ENCODE measurements at regions not wholly inside any gene's neighbourhood (a gene's known extent, or its start where the extent isn't known, plus 50 kb on each side); places are given as distances from the start of the nearest gene placed in this dataset.

DNA sequence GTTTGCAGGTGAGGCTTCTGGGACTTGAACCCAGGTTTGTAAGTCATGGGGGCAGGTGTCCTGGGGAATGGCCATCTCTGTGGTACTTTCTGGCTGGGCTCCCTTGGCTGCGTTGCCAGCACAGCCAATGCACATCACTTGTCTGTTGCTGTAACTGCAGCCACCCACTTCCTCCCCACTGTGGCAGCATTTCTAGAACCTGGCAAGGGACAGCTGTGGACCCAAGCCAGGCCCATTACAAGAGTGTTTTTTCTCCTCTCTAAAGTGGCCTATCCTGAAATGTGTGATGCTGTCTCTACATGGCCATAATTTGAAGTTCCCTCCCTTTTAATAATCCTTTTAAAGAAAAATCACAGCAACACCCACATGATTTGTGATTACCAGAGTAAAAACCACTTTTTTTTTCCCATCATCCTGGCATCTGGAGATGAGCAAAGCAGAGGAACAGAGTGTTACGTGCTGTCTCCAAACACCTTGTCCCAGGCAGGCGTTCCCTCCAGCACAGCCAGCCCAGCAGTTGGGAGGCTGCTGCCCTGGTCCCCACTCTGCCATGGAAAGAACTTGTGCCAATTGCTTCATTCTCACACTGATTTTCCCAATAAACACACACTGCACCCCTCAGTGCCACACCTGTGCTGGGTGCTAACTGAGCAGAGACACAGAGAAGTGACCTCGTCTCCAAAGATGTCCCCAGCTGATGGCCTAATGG, 360.6 kb upstream of the USP24 start (continued):
- TF ChIP-seq, protein P1, sequence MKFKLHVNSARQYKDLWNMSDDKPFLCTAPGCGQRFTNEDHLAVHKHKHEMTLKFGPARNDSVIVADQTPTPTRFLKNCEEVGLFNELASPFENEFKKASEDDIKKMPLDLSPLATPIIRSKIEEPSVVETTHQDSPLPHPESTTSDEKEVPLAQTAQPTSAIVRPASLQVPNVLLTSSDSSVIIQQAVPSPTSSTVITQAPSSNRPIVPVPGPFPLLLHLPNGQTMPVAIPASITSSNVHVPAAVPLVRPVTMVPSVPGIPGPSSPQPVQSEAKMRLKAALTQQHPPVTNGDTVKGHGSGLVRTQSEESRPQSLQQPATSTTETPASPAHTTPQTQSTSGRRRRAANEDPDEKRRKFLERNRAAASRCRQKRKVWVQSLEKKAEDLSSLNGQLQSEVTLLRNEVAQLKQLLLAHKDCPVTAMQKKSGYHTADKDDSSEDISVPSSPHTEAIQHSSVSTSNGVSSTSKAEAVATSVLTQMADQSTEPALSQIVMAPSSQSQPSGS (IDR thresholded peaks at IDR 0.05; ENCODE audit: low read length) = no peak
- TF ChIP-seq, protein P2, sequence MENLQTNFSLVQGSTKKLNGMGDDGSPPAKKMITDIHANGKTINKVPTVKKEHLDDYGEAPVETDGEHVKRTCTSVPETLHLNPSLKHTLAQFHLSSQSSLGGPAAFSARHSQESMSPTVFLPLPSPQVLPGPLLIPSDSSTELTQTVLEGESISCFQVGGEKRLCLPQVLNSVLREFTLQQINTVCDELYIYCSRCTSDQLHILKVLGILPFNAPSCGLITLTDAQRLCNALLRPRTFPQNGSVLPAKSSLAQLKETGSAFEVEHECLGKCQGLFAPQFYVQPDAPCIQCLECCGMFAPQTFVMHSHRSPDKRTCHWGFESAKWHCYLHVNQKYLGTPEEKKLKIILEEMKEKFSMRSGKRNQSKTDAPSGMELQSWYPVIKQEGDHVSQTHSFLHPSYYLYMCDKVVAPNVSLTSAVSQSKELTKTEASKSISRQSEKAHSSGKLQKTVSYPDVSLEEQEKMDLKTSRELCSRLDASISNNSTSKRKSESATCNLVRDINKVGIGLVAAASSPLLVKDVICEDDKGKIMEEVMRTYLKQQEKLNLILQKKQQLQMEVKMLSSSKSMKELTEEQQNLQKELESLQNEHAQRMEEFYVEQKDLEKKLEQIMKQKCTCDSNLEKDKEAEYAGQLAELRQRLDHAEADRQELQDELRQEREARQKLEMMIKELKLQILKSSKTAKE (IDR thresholded peaks at IDR 0.05; ENCODE audit: low read depth, poor library complexity, severe bottlenecking) = no peak
- TF ChIP-seq, protein P3, sequence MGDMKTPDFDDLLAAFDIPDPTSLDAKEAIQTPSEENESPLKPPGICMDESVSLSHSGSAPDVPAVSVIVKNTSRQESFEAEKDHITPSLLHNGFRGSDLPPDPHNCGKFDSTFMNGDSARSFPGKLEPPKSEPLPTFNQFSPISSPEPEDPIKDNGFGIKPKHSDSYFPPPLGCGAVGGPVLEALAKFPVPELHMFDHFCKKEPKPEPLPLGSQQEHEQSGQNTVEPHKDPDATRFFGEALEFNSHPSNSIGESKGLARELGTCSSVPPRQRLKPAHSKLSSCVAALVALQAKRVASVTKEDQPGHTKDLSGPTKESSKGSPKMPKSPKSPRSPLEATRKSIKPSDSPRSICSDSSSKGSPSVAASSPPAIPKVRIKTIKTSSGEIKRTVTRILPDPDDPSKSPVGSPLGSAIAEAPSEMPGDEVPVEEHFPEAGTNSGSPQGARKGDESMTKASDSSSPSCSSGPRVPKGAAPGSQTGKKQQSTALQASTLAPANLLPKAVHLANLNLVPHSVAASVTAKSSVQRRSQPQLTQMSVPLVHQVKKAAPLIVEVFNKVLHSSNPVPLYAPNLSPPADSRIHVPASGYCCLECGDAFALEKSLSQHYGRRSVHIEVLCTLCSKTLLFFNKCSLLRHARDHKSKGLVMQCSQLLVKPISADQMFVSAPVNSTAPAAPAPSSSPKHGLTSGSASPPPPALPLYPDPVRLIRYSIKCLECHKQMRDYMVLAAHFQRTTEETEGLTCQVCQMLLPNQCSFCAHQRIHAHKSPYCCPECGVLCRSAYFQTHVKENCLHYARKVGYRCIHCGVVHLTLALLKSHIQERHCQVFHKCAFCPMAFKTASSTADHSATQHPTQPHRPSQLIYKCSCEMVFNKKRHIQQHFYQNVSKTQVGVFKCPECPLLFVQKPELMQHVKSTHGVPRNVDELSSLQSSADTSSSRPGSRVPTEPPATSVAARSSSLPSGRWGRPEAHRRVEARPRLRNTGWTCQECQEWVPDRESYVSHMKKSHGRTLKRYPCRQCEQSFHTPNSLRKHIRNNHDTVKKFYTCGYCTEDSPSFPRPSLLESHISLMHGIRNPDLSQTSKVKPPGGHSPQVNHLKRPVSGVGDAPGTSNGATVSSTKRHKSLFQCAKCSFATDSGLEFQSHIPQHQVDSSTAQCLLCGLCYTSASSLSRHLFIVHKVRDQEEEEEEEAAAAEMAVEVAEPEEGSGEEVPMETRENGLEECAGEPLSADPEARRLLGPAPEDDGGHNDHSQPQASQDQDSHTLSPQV (IDR thresholded peaks at IDR 0.05) = no peak
- TF ChIP-seq KAT2A (conservative IDR thresholded peaks at IDR 0.05; ENCODE audit: control insufficient read depth, low read depth, low read length) (no peak), NR2C2 (IDR thresholded peaks at IDR 0.05; ENCODE audit: borderline replicate concordance, control insufficient read depth, insufficient read length, low read depth) (no peak), IKZF2 (IDR thresholded peaks at IDR 0.05) (no peak), SREBF1 (IDR thresholded peaks at IDR 0.05; ENCODE audit: low read length) (no peak)
